ENCODE measurements at regions not wholly inside any gene's neighbourhood (a gene's known extent, or its start where the extent isn't known, plus 50 kb on each side); places are given as distances from the start of the nearest gene placed in this dataset.

DNA sequence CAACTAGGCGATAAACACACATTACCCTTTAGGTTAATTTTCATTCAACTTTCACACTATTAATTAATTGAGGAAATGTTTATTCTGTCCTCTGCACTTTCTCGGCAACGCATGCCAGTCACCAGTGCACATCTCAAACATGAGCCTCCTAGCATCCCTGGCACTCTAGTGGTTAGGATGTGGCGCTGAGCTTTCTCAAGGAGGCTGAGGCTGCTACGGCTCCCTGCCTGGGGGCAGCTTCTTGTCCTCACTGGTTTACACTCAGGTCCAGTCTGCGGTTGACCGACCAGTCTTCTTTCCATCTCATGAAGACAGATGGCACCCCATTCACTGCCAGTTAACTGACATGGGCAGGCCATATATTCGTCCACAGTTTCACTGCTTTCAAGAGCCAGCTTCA is 463.4 kb downstream of the EIPR1 start:
- TF ChIP-seq SUZ12 (IDR thresholded peaks at IDR 0.05; ENCODE audit: extremely low read depth, insufficient read depth, insufficient read length): no peak
- no peak for TF ChIP-seq ZNF274 (IDR thresholded peaks at IDR 0.05; ENCODE audit: low read depth, low read length)

All from NT2/D1 (cell line).